NCI-H2107 treated with DMSO at 0.1 percent for 48 hours (cell line): ENCODE measurements at regions not wholly inside any gene's neighbourhood (a gene's known extent, or its start where the extent isn't known, plus 50 kb on each side); places are given as distances from the start of the nearest gene placed in this dataset.

Experiments used
- DNase-seq: peaks from one replicate; lab custom pipeline; 2025; ENCODE audit not compliant: unreplicated experiment; lab: John Stamatoyannopoulos, UW

GRCh38 chr16:85989863-85990643, 91.1 kb downstream of the IRF8 start:
- no peak for DNase-seq

- DNase-seq, result no peak
These were observed 91.9 kb downstream of the IRF8 start for GRCh38 chr16:85990861-85991301.

GRCh38 chr16:85991425-85991824, 92.5 kb downstream of the IRF8 start:
- DNase-seq, result no peak

GRCh38 chr16:85991856-85992255, 92.9 kb downstream of the IRF8 start:
- DNase-seq, result no peak

- no peak for DNase-seq
These were observed 93.4 kb downstream of the IRF8 start for GRCh38 chr16:85992359-85992758.

- DNase-seq, result no peak
These were observed 93.8 kb downstream of the IRF8 start for GRCh38 chr16:85992779-85993178.

- DNase-seq, result no peak
These were observed 95.8 kb downstream of the IRF8 start for GRCh38 chr16:85994492-85995490.

- no peak for DNase-seq
These were observed 96.8 kb downstream of the IRF8 start for GRCh38 chr16:85995541-85996423.

- no peak for DNase-seq
These were observed 97.9 kb downstream of the IRF8 start for GRCh38 chr16:85996843-85997242.

GRCh38 chr16:85998171-85998867, 99.4 kb downstream of the IRF8 start:
- no peak for DNase-seq

- no peak for DNase-seq
These were observed 100.1 kb downstream of the IRF8 start for GRCh38 chr16:85998868-85999729.

GRCh38 chr16:85999778-86000177, 100.8 kb downstream of the IRF8 start:
- no peak for DNase-seq

GRCh38 chr16:86002178-86002900, 103.4 kb downstream of the IRF8 start:
- no peak for DNase-seq

- DNase-seq, result no peak
These were observed 108.6 kb downstream of the IRF8 start for GRCh38 chr16:86007524-86007923.

- no peak for DNase-seq
These were observed 111.7 kb downstream of the IRF8 start for GRCh38 chr16:86010680-86011141.

- DNase-seq, result no peak
These were observed 112.6 kb downstream of the IRF8 start for GRCh38 chr16:86011532-86011931.

- no peak for DNase-seq
These were observed 113.3 kb downstream of the IRF8 start for GRCh38 chr16:86012221-86012620.

GRCh38 chr16:86013867-86014266, 114.9 kb downstream of the IRF8 start:
- no peak for DNase-seq

GRCh38 chr16:86015606-86016005, 116.6 kb downstream of the IRF8 start:
- DNase-seq, result no peak
